ENCODE measurements at regions not wholly inside any gene's neighbourhood (a gene's known extent, or its start where the extent isn't known, plus 50 kb on each side); places are given as distances from the start of the nearest gene placed in this dataset.
A peak's percentile ranks its signal among the peaks of the same experiment; 100 is the strongest.

DNA sequence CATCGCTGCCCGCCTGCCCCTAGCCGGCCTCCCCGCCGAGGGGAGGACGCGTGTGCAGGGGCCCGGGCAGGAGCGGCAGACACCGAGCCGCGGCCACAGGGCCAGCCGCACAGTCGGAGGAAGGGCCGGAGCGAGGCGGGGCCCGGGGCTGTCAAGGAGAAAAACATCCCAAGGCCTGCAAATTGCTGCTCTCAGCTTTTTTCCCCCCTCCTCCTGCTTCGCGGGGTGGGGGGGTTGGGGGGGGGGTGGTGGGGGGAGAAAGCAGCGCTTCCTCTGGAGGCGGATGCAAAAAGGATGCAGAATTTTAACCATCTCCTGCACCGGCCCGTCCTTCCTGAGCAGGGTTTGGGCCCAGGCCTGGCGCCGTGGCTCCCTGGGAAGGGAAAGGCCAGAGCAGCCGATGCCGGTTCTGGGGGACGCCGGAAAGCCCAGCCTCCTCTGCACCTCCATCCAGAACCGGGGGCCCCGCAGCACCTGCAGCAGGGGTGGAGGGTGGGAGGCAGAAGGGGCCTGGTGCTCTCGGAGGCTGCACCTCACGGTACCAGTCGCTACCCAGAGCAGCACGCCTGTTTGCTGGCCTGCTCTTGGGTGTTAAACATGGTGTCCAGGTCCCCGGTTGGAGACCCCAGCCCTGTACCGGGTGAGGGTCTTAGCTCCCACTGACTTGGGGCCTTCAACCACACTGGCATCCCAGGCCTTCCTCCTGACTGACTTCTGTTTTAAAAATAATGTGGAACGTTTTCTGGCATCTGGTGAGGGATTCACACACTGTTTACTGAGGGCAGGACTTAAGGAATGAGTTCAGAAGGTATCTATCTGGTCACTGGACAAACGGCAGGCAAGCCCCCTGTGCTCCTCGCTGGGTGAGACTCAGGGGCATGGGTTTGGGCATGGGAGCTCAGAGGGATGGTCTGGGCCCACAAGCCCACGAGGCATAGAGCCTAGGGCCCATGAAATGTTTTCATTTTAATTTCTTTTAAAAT, 77.4 kb upstream of the WNT7B start:
- DNase-seq, result peak in 1 of 2 donors; percentile 23

DNA sequence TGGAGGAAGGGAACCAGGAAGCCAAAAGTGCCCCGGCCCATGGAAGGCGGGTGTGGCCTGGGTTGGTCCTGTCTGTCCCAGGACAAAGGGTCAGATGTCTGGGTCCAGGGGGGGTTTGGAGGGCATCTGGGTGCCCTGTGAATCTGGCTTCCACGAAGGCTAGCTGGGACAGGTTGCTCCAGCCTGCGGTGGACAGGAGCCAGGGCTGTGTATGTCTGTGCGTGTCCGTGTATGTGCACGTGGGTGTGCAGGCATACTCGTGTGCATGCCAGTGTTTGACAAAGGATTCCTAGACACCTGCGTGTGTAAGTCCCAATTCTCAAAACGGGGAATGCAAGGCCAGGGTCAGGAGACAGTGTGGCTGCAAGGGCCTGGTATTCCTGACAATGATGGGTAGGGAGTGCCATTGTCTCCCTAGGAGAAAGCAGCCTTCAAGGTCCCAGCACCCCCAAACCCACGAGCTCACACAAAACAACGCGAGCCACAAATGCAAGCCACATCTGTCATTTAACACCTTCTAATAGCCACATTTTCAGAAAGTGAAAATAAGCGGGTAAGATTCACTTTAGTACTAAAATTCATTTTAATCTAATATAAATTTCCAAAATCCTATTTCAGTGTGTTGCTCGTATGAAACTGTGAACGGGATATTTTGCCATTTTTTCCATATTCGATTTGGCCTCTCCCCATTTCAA, 78.4 kb upstream of the WNT7B start:
- DNase-seq, result no peak

DNA sequence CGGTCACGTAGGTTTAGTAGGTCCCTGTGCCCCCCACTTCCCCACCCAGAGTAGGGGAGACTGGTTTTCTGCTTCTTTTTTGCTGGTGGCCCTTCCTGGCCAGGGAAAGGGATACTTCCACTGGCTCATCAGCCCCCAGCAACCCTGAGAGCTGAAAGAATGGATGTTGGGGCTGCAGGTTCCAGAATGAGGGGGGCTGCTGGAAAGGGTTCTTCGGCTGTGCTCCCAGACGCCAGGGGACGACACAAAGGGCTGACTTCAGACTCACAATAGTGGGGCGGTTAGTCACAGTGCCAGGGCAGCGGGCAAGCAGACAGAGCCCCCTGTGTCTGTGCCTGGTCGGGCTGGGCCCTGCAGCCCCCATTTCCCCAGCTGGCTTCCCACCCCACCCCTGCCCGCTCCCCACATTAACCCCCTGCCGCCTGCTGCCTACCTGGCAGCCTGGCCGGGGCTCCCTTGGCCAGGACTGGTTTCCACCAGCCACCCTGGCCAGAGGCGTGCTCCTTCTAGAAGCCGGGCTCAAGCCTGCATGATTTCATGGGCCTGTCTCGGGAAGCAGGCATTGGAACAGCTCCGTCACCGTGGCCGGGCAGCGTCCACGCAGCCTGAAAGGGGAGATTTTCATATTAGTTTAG, 79.1 kb upstream of the WNT7B start:
- no peak for DNase-seq

DNA sequence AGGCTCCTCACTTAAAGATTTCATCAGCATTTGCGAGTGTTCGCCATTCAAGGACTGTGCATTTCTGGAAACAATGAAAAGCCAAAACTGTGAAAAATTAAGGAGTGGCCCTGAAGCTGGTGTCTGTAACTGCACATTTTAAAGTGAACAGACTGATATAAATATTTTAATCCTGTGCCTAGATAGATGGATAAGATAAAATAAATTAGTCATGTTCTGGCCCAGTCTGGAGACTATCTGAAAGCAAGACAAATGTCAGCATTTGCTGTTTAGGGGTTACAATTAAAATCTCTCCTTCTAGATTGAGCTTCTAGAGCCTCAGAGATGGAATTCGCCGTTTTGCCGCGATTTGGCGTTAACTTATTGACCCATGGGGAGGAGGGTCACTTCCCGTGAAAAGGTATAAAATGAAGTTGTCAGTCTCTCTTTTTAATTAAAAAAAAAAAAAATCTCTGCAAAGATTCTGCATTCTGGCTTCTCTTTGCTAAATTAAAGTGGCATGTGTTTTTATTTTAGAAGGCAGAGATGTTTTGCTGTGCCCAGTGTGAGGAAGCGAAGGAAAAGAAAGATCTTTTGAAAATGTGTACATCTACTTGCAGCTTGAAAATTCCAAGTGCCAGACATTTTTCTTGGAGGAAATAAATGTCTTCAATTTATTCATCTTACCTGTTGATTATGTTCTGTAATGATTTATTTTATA, 79.7 kb upstream of the WNT7B start:
- DNase-seq, result no peak

DNA sequence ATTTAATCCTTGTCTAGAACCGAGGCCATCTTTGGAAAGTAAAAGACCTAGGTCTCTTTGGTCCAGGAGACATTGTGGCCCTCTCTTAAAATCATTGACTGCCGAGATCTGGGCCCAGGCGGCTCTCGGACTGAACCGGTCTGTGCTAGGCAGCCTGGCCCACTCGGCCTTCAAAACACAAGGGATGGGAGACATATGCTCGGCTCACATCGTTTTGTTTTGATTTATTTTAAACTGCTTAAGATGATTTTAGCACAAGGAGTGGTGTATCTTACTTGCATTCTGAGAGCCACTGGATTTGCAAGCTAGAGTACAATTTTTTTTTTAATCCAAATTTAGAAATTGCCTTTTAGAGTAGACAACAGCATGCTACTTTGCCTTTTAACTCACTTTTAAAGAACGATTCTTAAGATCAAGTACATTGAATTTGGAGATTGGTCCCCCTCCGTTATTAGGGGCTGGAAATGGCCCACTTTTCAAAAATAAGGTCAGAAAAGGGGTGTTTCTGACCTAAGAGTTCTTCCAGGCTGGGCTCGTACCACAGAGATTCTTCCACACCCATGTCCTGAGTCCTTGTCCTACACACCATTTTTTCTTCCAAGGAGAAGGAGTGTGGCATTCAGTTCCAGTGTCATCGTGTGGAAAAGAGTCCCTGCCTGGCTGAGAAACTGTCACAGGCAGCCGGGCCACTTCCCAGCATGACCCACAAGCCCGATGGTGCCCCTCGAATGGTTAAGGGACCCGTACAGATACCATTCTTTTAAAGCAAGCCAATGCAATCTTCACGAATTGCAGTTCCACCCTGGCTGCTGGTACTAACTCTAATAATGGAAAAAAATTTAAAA, 80.5 kb upstream of the WNT7B start:
- no peak for DNase-seq

DNA sequence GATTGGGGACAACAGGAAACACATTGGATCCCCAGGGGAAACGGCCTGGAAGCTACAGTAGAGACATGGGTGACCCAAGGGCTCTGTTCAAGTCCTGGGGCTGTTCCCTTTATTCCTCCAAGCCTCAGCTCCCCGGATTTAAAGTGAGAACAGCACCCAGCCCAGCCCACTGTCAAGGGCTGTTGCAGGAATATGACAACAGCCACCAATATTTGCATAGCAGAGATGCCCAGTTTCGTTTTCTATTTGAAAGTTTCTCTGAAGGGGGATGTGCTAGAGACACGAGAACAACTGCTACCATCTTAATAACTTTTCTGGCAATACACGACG, 81.1 kb upstream of the WNT7B start:
- DNase-seq, result no peak

DNA sequence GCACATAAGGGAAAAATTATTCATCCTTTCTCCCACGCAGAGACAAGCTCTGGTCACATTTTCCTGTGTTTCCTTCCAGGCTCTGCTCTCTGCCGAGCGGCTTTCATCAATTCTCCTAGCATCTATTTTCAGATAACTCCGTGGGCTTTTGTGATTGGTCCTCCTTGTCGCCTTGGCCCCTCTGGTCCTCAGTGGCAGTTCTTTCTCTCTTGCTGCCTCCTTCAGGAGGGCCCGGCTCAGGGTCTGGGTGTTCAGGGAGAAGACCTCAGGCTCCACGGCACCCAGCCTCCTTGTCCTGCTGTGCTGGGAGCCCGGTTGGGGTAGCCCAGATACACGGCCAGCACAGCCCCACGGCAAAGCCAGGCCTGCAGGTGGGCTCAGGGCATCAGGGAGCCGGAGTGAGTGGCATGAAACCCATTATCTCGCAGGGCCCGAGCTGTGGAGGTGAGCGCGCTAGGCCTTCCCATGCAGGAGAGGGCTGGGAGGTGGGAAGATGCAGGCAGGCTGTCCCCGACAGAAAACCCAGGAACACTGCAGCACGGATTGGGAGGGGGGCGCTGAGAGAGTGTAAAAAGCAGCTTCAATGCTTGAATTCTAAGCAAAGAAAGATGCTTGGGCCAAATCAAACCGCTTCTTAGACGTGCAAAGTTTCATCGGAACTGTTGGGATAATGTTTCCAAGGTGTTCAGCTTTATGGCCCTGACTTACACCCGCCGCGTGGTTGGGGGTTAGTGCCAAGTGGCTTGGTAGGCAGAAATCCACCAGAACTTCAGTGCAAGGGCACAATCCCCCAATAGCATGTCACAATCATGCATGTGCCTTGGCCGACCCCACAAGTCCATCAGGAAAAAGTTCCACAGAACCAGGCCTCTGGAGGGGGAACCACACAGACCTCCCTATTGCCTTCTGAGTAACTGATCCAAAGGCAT, 81.9 kb upstream of the WNT7B start:
- DNase-seq, result no peak

DNA sequence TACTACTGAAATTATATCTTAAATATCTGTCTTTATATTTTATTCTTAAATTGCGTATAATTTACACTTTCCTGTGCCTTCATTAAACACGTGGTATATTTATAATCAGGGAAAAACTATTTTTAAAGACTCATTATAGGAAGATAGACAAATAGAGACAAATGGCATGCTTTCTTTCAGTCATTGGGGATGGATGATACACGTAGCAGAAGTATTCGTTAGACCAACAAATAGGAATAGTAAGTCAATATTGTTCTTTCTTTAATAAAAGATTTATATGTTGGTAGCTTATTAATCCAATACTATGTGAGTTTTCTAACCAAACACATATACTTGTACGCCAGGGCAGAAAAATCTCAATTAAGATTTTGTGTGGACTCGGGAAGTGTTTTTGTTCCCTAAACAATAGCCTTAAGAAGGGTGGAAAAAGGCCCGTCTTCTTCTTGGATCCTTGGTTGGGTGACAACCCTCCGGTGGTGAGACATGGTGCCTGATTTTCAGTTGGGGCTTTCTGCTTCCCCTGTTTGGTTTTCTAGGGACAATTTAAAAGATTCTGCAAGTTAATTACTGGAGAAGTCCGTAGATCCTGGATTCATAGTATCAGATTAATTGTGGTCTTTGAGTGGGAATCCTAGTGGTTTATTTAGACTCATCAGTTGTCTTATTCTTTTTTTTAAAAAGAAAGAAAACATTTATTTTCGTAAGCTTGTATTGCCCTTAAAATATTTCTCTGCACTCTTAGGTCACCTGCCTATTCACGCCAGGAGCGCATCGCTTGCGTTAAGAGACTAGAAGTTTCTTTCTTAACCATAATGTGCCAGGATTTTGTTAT, 83.5 kb upstream of the WNT7B start:
- DNase-seq, result no peak

DNA sequence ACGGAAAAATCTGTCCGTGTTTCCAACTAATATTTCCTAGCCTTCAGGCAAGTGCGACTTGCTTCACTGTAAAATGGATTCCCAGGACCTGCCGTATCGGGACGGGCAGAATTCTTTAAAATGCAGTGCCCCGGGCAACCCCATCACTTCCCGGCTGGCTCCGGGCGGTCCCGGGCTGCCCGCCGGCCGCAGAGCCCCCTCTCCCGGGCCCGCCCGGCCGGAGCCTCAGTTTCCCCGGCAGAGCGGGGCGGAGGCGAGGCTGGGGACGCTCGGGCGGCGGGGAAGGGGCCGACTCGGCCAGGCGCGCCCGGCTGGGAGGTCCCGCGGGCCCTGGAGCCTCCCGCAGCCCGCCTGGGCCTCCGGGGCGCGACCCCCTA, 84.2 kb upstream of the WNT7B start:
- DNase-seq, result no peak

DNA sequence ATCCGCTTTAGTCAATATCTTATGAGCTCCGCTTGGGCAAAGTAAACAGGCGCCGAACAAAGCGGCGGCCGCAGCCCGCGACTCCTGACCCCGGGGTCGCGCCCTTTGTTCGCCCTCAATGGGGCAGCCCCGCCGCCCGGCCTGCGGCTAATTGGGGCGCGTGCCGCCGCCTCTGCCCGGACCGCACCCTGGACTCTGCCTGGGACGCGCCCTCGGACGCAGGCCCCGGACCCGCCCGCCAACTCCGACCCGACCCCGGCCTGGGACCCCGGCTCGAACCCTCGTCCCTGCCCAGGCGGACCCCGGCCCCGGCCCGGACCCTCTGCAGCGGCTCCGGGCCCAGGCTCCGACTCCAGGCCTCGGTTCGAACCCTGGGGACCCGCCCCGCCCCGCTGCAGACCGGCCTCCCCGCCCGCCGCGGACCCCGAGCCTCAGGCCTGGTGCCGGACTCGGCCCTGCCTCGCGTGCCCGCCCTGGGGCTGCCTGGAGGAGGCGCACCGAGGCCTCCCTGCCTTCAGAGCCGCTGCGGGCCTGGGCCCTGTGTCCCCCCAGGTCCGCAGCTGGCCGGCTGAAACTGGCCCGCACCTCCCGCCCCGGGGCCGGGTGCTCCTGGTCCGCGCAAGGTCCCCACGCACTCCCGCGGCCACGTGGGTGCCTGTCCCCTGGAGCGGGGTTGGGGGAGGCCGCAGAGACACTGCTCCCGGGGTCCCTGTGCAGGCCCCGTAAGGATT, 84.7 kb upstream of the WNT7B start:
- DNase-seq, result no peak

DNA sequence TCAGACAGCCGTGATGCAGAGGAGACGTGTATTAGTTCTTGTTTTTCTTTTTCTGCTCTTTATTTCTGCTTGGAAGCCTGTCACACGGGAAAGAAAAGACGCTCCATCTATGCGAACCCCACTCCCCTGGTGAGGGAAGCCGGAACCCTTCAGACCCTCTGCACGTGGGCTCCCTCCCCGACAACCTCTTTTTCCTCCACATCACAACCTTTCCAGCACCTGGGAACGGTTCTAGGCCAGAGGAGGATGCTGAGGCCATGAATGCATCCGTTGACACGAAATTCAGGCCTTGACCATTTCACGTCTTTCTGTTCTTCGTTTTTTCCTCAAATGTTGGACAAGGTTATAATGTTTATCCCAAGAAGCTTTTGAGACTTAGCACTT, 85.3 kb upstream of the WNT7B start:
- DNase-seq, result no peak

DNA sequence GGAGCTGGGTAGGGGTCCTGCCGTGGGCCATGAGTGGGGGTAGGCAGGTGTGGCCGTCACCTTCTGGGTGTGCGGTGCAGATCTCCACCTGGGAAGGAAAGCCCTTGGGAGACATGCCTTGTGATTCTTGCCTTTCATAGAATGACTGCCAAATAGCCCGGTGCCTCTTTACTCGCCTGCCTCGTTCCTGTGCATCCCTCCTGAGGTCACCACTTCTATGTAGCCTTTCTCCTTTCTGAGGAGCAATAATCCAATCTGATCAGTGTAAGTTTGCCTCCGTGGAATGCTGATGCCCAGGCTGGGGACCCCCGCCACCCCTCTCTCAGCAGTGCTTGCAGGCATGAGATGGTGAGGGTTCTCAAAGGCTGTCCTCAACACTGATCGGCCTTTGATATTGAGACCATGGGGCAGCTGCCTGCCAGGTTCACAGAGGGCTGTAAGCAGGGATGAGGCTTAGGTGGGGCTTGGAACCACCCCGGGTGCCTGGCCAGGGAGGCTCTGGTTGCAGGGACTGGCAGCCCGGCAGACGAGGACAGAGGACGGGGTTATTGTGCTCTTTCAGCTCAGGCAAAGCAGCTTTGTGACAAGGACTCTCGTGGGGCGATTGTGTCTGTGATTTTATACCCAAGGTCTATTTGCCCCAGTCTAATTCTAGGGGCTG, 86.1 kb upstream of the WNT7B start:
- DNase-seq, result no peak

DNA sequence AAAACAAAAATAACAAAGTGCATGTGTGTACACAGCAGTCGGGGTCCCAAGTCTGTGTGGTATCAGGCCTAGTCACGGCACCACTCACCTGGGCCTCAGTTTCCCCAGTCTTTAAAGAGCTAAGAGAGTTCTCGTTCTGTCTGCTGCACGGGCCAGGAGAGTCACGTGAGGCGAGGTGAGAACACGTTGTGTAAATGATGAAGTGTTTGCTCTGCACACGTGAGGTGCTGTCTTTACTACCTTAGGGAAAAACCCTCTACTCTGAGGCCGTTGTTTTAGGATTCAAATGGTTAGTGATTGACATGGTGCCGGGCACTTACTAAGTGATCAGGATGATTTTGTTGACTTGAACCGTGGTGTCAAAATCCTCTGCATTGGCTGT, 86.5 kb upstream of the PPARA start:
- DNase-seq, result no peak

DNA sequence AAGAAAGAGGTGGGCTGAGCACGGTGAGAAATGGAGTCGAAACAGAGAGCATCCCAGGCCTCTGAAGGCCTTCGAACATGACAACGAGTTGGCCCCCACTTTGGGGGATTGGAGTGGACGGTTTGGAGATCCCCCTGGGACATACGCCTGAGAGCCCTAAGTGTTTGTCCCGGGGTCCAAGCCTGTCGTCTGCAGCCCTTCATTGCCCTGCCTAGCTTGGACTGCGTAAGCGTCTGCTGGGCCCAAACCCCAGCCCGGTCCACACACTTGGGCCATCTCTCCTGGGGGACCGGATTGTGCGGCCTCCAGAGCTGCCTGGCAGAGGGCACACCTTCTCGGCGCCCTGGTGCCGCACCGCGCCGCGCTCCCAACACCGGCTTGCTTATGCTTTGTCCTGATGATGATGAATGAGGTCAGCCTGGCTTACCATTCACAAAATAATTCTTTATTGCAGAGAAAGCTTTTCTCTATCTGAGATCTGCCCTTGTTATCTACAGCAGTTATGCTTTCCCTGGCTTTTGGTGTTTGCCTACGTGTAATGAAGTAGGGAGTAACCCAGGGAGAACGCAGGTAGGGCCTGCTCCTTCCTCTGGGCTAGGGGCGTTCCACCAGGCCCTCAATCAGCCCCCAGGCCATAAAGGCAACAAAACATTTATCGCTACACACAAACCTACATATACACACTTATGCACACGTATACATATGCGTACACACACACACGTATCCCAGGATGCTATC, 85.9 kb upstream of the PPARA start:
- DNase-seq, result no peak

DNA sequence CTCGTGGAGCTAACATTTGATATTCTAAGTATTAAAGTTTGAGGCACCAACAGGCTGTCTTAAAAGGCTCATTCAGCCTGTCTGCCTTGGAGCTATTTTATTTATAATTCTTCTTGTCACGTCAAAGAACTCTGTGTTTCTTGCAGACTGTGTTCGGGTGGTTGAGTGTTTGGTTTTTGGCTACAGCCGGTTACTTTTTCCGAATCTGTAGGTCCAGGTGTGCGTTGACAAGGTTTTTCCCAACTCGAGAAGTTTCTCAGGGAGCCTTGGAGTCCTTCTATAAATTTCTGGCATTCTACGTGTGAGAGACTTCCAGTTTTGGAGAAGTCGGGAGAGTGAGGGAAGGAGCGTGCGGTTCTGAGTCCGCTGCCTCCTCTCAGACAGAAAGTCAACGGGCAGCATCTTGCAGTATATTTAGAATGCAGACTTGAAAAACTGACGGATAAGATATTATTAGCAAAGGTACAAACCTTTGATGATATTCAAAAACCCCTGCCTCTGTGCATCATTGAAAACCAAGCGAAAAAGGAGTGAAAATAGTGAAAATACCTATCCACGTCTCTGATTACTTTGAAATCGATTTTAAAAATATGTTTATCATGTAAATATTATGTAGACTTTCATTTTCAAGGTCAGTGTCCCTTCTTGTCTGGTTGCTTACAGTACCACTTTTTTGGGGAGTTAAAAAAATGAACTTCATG, 85.2 kb upstream of the PPARA start:
- no peak for DNase-seq

DNA sequence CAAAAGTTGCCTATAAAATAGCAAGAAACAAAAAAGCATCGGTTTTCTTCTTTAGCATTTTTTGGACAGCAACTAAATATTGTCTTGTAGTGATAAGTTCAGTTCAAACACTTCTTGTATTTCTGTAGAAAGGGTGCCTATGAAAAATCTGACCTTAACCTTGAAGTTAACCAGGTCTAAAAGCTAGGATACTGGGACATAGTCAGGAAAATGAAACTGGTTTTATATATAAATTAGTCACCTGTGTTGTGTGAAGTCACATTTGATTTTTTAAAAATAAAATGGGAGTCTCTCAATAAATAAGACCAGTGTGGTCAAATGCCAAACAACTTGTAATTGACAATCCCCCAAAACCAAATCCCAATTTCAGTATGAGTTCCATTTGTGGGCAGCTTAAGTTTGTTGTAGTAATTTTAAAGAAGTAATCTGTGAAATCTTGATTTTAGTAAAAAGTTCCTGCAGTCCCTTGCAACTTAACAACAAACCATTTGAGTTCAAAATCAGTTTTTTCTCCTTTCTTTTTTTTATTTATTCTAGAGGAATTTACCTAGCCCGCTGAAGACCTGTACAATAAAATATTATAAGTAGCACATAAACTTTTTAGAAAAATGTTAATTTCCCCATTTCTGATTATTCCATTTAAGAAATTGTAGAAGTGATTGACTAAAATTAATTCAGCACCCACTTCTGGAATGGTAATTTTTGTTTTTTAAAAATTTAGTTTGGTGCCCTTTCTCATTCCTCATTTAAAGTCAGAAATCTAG, 84.5 kb upstream of the PPARA start:
- DNase-seq, result no peak

DNA sequence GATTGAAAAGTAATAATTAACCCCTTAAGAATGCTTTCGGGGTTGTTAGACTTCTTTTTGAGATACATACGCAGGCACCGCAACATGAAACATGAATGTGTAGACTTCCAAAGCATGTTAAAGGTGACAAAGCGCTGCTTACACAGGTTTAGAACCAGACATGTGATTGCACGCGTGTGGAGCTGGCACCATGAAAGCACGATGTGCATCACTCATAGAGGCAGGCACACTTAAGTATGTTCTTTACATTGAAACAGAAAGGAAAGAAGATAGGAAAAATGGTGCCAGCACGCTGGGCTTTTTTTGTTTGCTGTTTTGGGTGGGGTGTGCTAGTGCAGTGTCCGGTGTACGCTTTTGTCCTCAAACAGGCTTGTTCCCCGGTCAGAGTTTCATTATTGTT, 83.6 kb upstream of the PPARA start:
- DNase-seq, result no peak
